ENCODE measurements at regions not wholly inside any gene's neighbourhood (a gene's known extent, or its start where the extent isn't known, plus 50 kb on each side); places are given as distances from the start of the nearest gene placed in this dataset.

- no peak overlapping the region for H3K27ac ChIP-seq
- no peak overlapping the region for H3K4me3 ChIP-seq
- WGBS, 2 donors (ENCODE audit: low coverage in 1 of 2), result 20 to 29% methylated on average over 2 of the region's 2 CpGs
- H3K4me1 ChIP-seq, result no peaks in the 10 kb centered on the region
- TF ChIP-seq CTCF (IDR thresholded peaks at IDR 0.05) (no peak), POLR2A (IDR thresholded peaks at IDR 0.05) (no peak), EP300 (IDR thresholded peaks at IDR 0.05; ENCODE audit: low read depth) (no peak), POLR2AphosphoS5 (IDR thresholded peaks at IDR 0.05) (no peak)
- H3K9me3 ChIP-seq, result no peaks in the 10 kb centered on the region
- DNase-seq, result no peak
- H3K27me3 ChIP-seq, result no peaks in the 10 kb centered on the region
- intact Hi-C loops (cut with DNase I; ENCODE audit: low total_unique reads) (no loop called here), in situ Hi-C loops (cut with MboI; ENCODE audit: low pct_ligation_motif_present in 1 of 4, low pct_unique_long_range_greater_than_20kb in 1 of 4, low sequenced_read_pairs in 3 of 4) (no loop called here)
- no peaks in the 10 kb centered on the region for H3K36me3 ChIP-seq
These were observed 1153.4 kb downstream of the CDH8 start for GRCh38 chr16:60882816-60883215.

GRCh38 chr16:60852635-60853034, 1183.6 kb downstream of the CDH8 start:
- Histone ChIP-seq H3K4me1 (no peaks in the 10 kb centered on the region), H3K4me3 (no peak overlapping the region), H3K9me3 (no peaks in the 10 kb centered on the region), H3K36me3 (no peaks in the 10 kb centered on the region), H3K27ac (no peak overlapping the region), H3K27me3 (no peaks in the 10 kb centered on the region)
- in situ Hi-C loops (cut with MboI; ENCODE audit: low pct_ligation_motif_present in 1 of 4, low pct_unique_long_range_greater_than_20kb in 1 of 4, low sequenced_read_pairs in 3 of 4) (no loop called here), intact Hi-C loops (cut with DNase I; ENCODE audit: low total_unique reads) (no loop called here)
- no peak for DNase-seq
- TF ChIP-seq POLR2AphosphoS5 (IDR thresholded peaks at IDR 0.05) (no peak), CTCF (IDR thresholded peaks at IDR 0.05) (no peak), POLR2A (IDR thresholded peaks at IDR 0.05) (no peak), EP300 (IDR thresholded peaks at IDR 0.05; ENCODE audit: low read depth) (no peak)
- 61 to 71% methylated on average over 3 of the region's 3 CpGs for WGBS, 2 donors (ENCODE audit: low coverage in 1 of 2)

GRCh38 chr16:60821661-60822060, 1214.6 kb downstream of the CDH8 start:
- in situ Hi-C loops (cut with MboI; ENCODE audit: low pct_ligation_motif_present in 1 of 4, low pct_unique_long_range_greater_than_20kb in 1 of 4, low sequenced_read_pairs in 3 of 4), result no loop called here
- no peak overlapping the region for H3K27ac ChIP-seq
- intact Hi-C loops (cut with DNase I; ENCODE audit: low total_unique reads), result no loop called here
- TF ChIP-seq POLR2A (IDR thresholded peaks at IDR 0.05), result no peak
- TF ChIP-seq EP300 (IDR thresholded peaks at IDR 0.05; ENCODE audit: low read depth), result no peak
- no peak for TF ChIP-seq POLR2AphosphoS5 (IDR thresholded peaks at IDR 0.05)
- TF ChIP-seq CTCF (IDR thresholded peaks at IDR 0.05), result no peak
- DNase-seq, result no peak
- H3K9me3 ChIP-seq, result no peaks in the 10 kb centered on the region
- no peaks in the 10 kb centered on the region for H3K36me3 ChIP-seq
- no peaks in the 10 kb centered on the region for H3K27me3 ChIP-seq
- WGBS, 2 donors (ENCODE audit: low coverage in 1 of 2), result 64 to 75% methylated on average over 2 of the region's 2 CpGs
- H3K4me1 ChIP-seq, result no peaks in the 10 kb centered on the region
- no peak overlapping the region for H3K4me3 ChIP-seq

GRCh38 chr16:60820361-60820760, 1215.9 kb downstream of the CDH8 start:
- Histone ChIP-seq H3K9me3 (no peaks in the 10 kb centered on the region), H3K4me1 (no peaks in the 10 kb centered on the region), H3K36me3 (no peaks in the 10 kb centered on the region), H3K27me3 (no peaks in the 10 kb centered on the region), H3K27ac (no peak overlapping the region), H3K4me3 (no peak overlapping the region)
- TF ChIP-seq POLR2AphosphoS5 (IDR thresholded peaks at IDR 0.05), result no peak
- no peak for TF ChIP-seq POLR2A (IDR thresholded peaks at IDR 0.05)
- TF ChIP-seq EP300 (IDR thresholded peaks at IDR 0.05; ENCODE audit: low read depth), result no peak
- no peak for TF ChIP-seq CTCF (IDR thresholded peaks at IDR 0.05)
- WGBS, 2 donors (ENCODE audit: low coverage in 1 of 2), result 86 to 88% methylated on average over 1 to 2 of the region's 2 CpGs
- in situ Hi-C loops (cut with MboI; ENCODE audit: low pct_ligation_motif_present in 1 of 4, low pct_unique_long_range_greater_than_20kb in 1 of 4, low sequenced_read_pairs in 3 of 4), result no loop called here
- DNase-seq, result no peak
- intact Hi-C loops (cut with DNase I; ENCODE audit: low total_unique reads), result no loop called here
